GM12865 (cell line): ENCODE measurements at regions not wholly inside any gene's neighbourhood (a gene's known extent, or its start where the extent isn't known, plus 50 kb on each side); places are given as distances from the start of the nearest gene placed in this dataset.

Experiments
- DNase-seq: peaks from one replicate; pipeline ENCODE4 v3.0.0; 2010; ENCODE audit warnings: low read depth
- H3K4me3 ChIP-seq: 2 replicates; pipeline ENCODE4 v1.5.1; 2011; ENCODE audit warnings: mild to moderate bottlenecking, low read depth, low read length, control low read depth
- TF ChIP-seq, protein P1 (sequence below): IDR thresholded peaks from 2 replicates; pipeline ENCODE4 v1.5.1; 2011; ENCODE audit warnings: low read length, control low read depth, low read depth, inconsistent platforms; ENCODE audit not compliant: insufficient read depth; ENCODE audit errors: missing control alignments

DNA sequence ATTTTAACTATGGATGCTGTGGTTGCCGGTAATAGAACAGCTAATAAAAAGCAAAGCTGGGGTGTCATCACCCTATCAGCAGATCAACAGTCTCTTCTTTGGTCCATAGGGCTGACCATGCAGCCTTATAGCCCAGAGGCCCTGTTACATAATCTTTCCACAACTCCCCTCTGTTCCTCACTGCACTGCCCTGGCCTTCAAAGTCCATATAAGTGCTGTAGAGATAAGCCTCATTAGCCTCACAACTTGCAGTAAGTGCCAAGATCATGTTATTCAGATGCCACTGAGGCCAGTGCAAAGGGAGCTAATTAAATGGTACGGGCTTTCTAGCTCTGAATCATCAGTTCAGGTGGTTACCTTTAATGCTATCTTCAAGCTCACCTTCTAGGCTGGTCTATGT lies 89.7 kb upstream of the CXCR4 start:
- no peak for DNase-seq
- TF ChIP-seq, protein P1, sequence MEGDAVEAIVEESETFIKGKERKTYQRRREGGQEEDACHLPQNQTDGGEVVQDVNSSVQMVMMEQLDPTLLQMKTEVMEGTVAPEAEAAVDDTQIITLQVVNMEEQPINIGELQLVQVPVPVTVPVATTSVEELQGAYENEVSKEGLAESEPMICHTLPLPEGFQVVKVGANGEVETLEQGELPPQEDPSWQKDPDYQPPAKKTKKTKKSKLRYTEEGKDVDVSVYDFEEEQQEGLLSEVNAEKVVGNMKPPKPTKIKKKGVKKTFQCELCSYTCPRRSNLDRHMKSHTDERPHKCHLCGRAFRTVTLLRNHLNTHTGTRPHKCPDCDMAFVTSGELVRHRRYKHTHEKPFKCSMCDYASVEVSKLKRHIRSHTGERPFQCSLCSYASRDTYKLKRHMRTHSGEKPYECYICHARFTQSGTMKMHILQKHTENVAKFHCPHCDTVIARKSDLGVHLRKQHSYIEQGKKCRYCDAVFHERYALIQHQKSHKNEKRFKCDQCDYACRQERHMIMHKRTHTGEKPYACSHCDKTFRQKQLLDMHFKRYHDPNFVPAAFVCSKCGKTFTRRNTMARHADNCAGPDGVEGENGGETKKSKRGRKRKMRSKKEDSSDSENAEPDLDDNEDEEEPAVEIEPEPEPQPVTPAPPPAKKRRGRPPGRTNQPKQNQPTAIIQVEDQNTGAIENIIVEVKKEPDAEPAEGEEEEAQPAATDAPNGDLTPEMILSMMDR, result no peak
- no peak overlapping the region for H3K4me3 ChIP-seq

DNA sequence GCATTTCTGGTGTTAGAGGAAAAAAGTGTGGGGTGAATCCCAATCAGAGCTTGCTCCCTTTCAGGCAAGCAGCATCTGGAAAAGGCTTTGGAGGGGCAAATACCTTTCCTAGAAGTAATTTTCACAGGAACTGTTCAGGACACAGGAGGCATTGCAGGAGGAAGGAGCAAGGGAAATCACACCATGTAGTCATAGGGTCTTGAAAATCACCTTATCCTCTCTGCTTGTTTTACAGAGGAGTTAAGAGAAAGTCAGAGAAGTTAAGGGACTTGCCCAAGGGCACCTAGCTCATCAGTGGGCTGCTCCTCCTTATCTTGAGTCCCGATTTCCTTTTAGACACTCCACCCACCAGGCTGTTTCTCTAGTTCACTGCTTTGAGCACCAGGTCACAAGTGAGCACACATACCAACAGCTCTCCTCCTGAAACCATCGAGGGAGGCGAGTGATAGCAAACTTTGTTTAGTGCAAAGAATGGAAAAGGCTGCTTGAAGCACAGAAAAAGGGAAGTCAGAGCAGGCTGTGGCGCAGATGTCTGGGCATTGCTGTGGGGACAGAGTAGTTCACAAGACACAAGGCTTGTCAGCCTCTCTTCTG lies 89.2 kb upstream of the CXCR4 start:
- TF ChIP-seq, protein P1, result no peak
- DNase-seq, result peak; percentile 65

GRCh38 chr2:136206613-136207012 lies 88.7 kb upstream of the CXCR4 start:
- peak; percentile 92 for DNase-seq
- H3K4me3 ChIP-seq, result no peak overlapping the region
- TF ChIP-seq, protein P1, result no peak

More for the DNA sequence above, 89.2 kb upstream of the CXCR4 start:
- H3K4me3 ChIP-seq, result no peak overlapping the region

DNA sequence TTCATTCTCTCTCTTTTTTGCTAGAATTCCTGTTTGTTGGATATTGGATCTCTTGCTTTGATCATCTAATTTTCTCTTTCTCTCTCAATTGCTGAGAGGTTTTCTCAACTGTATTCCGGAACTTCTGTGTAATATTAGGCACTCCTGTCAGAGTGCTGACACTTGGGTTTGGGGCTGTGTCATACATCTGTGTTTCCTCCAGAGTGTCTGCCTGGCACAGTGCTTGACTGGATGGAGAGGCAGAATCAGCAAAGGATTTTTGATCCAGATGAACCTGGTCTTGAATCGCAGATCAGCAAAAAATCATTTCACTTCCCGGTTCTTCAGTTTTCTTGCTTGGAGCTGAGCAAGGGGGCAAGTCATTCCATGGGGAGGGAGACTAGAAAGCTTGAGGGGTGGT lies 87.7 kb upstream of the CXCR4 start:
- H3K4me3 ChIP-seq, result no peak overlapping the region
- no peak for DNase-seq

DNA sequence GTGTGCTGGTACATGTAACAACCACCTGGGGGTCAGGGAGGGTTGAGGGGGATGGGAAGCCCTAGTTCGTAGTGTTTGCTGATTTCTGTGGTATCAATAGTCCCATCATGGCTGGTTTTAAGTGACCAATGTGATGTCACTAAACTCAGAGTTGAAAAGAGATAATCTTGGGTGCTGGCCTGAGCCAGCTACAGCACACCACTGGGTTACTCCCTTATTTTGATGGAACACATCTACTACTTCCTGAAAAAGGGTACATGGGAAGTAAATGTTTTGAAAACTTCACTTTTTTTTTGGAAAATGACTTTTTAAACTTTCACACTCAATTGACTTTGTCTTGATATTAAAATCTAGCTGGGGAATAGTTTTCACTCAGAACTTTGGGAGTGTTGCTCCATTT lies 87.0 kb upstream of the CXCR4 start:
- DNase-seq, result no peak
- TF ChIP-seq, protein P1, result no peak
- H3K4me3 ChIP-seq, result no peak overlapping the region

More for the DNA sequence above, 87.7 kb upstream of the CXCR4 start:
- TF ChIP-seq, protein P1, result no peak

DNA sequence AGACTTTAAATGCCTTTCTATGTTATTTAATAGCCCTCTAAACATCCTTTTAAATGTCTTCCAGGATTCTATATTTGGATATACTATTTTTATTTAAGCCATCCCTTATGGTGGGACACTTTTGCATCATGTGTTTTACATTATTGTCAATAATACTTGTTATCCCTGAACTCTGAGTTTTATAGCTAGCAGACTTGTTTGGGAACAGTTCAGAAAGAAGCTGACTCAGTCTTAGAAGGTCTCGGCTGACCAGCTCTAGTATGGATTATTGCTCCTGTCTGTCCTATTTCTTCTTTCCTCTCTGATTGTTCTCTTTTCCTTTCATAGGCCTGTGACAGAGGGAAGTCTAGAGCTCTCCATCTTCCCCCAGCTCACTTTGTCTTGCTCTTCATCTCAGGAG lies 77.3 kb upstream of the CXCR4 start:
- DNase-seq, result no peak
- H3K4me3 ChIP-seq, result no peak overlapping the region
- TF ChIP-seq, protein P1, result no peak

DNA sequence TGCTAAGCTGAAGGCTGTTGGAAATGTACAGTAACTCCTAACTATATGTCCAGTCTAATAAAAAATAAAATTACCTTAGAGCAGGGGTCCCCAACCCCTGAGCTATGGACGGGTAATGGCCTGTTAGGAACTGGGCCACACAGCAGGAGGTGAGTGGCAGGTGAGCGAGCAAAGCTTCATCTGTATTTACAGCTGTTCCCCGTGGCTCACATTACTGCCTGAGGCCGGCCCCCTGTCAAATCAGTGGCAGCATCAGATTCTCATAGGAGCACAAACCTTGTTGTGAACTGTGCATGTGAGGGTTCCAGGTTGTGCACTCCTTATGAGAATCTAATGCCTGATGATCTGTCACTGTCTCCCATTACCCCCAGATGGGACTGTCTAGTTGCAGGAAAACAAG lies 73.1 kb upstream of the CXCR4 start:
- DNase-seq, result no peak
- TF ChIP-seq, protein P1, result no peak
- H3K4me3 ChIP-seq, result no peak overlapping the region
